Transverse colon (tissue), 4 donors: ENCODE measurements at regions not wholly inside any gene's neighbourhood (a gene's known extent, or its start where the extent isn't known, plus 50 kb on each side); places are given as distances from the start of the nearest gene placed in this dataset.
"Not testable (repeated sequence)": the region's sequence is repeated elsewhere in the genome, so short reads cannot be mapped to it uniquely, and the experiment has no call there.

Experiments
- DNase-seq: peaks from one replicate; pipeline ENCODE4 v3.0.0-alpha.2; 2019
- H3K27ac ChIP-seq, 4 donors: fragments of 200-600 bp; sonication (generic); 2 replicates each; pipeline ENCODE4 v1.5.1; 2016 to 2018; ENCODE audit warnings: inconsistent platforms in 4 of 4
- H3K27me3 ChIP-seq: fragments of 200-600 bp; sonication (generic); 2 replicates; pipeline ENCODE4 v1.5.1; 2017; ENCODE audit warnings: inconsistent platforms
- H3K36me3 ChIP-seq, 4 donors: fragments of 200-600 bp; sonication (generic); 2 replicates each; pipeline ENCODE4 v1.5.1; 2017 to 2019; ENCODE audit warnings: inconsistent platforms in 4 of 4
- H3K4me1 ChIP-seq, 4 donors: fragments of 200-600 bp; sonication (generic); 2 replicates each; pipeline ENCODE4 v1.5.1; 2017 to 2020; ENCODE audit warnings: inconsistent platforms in 4 of 4
- H3K4me3 ChIP-seq, 4 donors: fragments of 200-600 bp; sonication (generic); 1 replicate in 1 of 4; 2 replicates in 3 of 4; pipeline versions ENCODE4 v1.5.1 to v1.6.1; 2017 to 2019; ENCODE audit warnings: inconsistent platforms in 4 of 4
- H3K9me3 ChIP-seq, 2 donors: fragments of 200-600 bp; sonication (generic); 2 replicates each; pipeline ENCODE4 v1.5.1; 2017 to 2019; ENCODE audit warnings: inconsistent platforms in 2 of 2
- EP300 ChIP-seq: sonication (generic); formaldehyde crosslinking; IDR thresholded peaks from one replicate; pipeline ENCODE4 v1.6.1; 2017; ENCODE audit warnings: antibody characterized with exemption, low read depth
- POLR2A ChIP-seq: fragments of 450-650 bp; IDR thresholded peaks from one replicate; pipeline ENCODE4 v1.6.1; 2016; ENCODE audit warnings: antibody characterized with exemption, mild to moderate bottlenecking, moderate library complexity
- POLR2AphosphoS5 ChIP-seq, 3 donors: sonication (generic); formaldehyde crosslinking; IDR thresholded peaks; one replicate each; pipeline ENCODE4 v1.6.1; 2016; ENCODE audit warnings: antibody characterized with exemption in 3 of 3
- WGBS, 2 donors: methylation state at CpG; one replicate each; pipeline ENCODE4 v1.1.5; 2018; ENCODE audit warnings: low coverage in 1 of 2; 5-methylcytosine and 5-hydroxymethylcytosine counted together
- in situ Hi-C, 4 donors: fragments of 200-750 bp; cut with MboI; loops; one replicate each; pipeline versions ENCODE4 v1.15.0 to v1.15.1; 2017; ENCODE audit warnings: low sequenced_read_pairs in 3 of 4, low pct_ligation_motif_present in 1 of 4, low pct_unique_long_range_greater_than_20kb in 1 of 4
- intact Hi-C: fragments of 100-400 bp; cut with DNase I; formaldehyde crosslinking; loops from one replicate; pipeline ENCODE4 v1.15.1; 2023; ENCODE audit warnings: low total_unique reads
- TF ChIP-seq, protein P1 (sequence below), 5 experiments: fragments of 200-600 bp in 3 of 5; fragments of 450-650 bp in 2 of 5; sonication (generic) in 3 of 5; IDR thresholded peaks; 1 replicate in 2 of 5; 2 replicates in 3 of 5; pipeline ENCODE4 v1.5.1; 2016 to 2017; ENCODE audit warnings: antibody characterized with exemption in 5 of 5, inconsistent platforms in 3 of 5, mild to moderate bottlenecking in 2 of 5, moderate library complexity in 1 of 5

DNA sequence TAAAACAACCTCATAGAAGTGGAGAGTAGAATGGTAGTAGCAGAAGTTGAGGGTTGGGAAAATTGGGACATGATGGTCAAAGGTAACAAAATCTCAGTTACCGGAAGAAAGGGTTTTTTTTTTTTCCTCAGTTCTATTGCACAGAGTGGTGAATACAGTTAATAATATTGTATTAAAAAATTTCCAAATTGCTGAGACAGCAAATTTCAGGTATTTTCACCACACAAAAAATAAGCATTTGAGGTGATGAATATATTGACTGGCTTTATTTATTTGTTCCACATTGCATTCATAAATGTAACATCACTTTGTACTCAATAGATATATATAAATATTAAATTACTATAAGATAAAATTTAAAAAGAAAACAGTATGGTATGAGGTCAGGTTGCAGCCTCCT is 373.8 kb downstream of the ETV1 start:
- in situ Hi-C loops (no loop called here), intact Hi-C loops (no loop called here)
- H3K27me3 ChIP-seq, result no peaks in the 10 kb centered on the region
- no peaks in the 10 kb centered on the region for H3K4me1 ChIP-seq
- no peak overlapping the region for H3K4me3 ChIP-seq
- TF ChIP-seq POLR2A (no peak), EP300 (no peak), POLR2AphosphoS5 (IDR thresholded peaks at IDR 0.05) (no peak)
- TF ChIP-seq, protein P1, sequence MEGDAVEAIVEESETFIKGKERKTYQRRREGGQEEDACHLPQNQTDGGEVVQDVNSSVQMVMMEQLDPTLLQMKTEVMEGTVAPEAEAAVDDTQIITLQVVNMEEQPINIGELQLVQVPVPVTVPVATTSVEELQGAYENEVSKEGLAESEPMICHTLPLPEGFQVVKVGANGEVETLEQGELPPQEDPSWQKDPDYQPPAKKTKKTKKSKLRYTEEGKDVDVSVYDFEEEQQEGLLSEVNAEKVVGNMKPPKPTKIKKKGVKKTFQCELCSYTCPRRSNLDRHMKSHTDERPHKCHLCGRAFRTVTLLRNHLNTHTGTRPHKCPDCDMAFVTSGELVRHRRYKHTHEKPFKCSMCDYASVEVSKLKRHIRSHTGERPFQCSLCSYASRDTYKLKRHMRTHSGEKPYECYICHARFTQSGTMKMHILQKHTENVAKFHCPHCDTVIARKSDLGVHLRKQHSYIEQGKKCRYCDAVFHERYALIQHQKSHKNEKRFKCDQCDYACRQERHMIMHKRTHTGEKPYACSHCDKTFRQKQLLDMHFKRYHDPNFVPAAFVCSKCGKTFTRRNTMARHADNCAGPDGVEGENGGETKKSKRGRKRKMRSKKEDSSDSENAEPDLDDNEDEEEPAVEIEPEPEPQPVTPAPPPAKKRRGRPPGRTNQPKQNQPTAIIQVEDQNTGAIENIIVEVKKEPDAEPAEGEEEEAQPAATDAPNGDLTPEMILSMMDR (IDR thresholded peaks at IDR 0.05), result no peak
- H3K9me3 ChIP-seq, result no peaks in the 10 kb centered on the region
- H3K36me3 ChIP-seq, result no peaks in the 10 kb centered on the region
- no peak for DNase-seq
- no peak overlapping the region for H3K27ac ChIP-seq
- 87 to 100% methylated on average over 1 of the region's 1 CpG for WGBS, 2 donors

DNA sequence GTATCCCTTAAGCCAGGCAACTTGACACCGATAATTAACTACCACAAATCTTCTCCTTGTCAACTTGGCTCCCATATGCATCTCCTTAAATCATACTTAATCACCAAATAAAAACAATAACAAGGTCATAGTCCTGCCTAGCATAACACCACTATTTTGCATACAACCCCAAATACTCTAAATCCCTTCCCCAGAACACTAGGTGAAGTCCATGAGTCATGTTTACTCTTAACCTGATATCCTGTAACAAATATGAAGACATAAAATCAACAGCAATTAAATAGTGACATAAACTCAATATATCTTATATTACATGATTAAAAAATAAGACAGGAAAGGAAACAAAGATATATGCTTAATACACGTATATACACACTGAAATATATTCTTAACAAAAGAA is 362.0 kb downstream of the ETV1 start:
- DNase-seq, result no peak
- in situ Hi-C loops, result no loop called here
- 79 to 83% methylated on average over 2 of the region's 2 CpGs for WGBS, 2 donors

GRCh38 chr7:13628239-13629001 is 361.0 kb downstream of the ETV1 start:
- no peak for TF ChIP-seq POLR2A
- TF ChIP-seq EP300, result no peak
- TF ChIP-seq, protein P1 (IDR thresholded peaks at IDR 0.05), result no peak
- TF ChIP-seq POLR2AphosphoS5 (IDR thresholded peaks at IDR 0.05), result no peak
- no peak overlapping the region for H3K4me3 ChIP-seq
- H3K27ac ChIP-seq, result no peak overlapping the region
- intact Hi-C loops, result no loop called here
- DNase-seq, result no peak
- H3K9me3 ChIP-seq, result no peaks in the 10 kb centered on the region
- no peaks in the 10 kb centered on the region for H3K27me3 ChIP-seq
- H3K36me3 ChIP-seq, result no peaks in the 10 kb centered on the region
- in situ Hi-C loops, result no loop called here
- WGBS, 2 donors, result 72 to 79% methylated on average over 6 of the region's 6 CpGs
- H3K4me1 ChIP-seq, result no peaks in the 10 kb centered on the region

More for the DNA sequence above, 362.0 kb downstream of the ETV1 start:
- Histone ChIP-seq H3K36me3 (no peaks in the 10 kb centered on the region), H3K4me3 (no peak overlapping the region), H3K9me3 (no peaks in the 10 kb centered on the region), H3K27me3 (no peaks in the 10 kb centered on the region), H3K27ac (no peak overlapping the region), H3K4me1 (no peaks in the 10 kb centered on the region)
- intact Hi-C loops, result no loop called here
- TF ChIP-seq, protein P1 (IDR thresholded peaks at IDR 0.05), result no peak
- no peak for TF ChIP-seq POLR2A
- TF ChIP-seq EP300, result no peak
- TF ChIP-seq POLR2AphosphoS5 (IDR thresholded peaks at IDR 0.05), result no peak

DNA sequence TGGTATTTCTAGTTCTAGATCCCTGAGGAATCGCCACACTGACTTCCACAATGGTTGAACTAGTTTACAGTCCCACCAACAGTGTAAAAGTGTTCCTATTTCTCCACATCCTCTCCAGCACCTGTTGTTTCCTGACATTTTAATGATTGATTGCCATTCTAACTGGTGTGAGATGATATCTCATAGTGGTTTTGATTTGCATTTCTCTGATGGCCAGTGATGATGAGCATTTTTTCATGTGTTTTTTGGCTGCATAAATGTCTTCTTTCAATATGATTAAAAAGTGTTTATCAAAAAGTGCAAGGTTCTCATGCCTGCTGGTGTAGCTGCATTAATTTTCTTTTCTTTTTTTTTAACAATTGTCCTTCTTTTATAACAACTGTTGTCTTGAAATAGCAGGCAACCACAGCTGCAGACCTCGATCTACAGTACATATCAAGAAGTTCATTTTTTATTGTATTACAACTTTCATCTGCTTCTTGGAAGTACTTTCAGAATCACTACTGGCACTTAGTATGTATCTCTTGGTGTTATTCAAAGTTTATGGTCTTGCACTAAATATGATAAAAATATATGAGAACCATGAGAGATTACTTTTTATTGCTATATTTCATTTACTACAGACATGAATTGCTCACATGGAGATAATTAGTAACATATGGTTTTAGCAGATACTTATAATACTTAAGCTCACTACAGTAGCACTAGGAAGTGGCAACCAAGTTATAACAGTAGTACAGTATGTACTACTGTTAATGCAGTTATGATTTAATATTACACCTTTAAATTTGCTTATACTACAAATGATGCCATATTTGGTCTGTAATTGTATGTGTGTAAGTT is 358.0 kb downstream of the ETV1 start:
- H3K4me1 ChIP-seq, DNase-seq, H3K27me3 ChIP-seq, H3K27ac ChIP-seq, H3K9me3 ChIP-seq, H3K4me3 ChIP-seq, intact Hi-C loops, in situ Hi-C loops, H3K36me3 ChIP-seq: not testable (repeated sequence)
- 38 to 63% methylated on average over 1 to 2 of the region's 2 CpGs for WGBS, 2 donors
